SK-N-SH (cell line): ENCODE measurements at regions not wholly inside any gene's neighbourhood (a gene's known extent, or its start where the extent isn't known, plus 50 kb on each side); places are given as distances from the start of the nearest gene placed in this dataset.
A peak's percentile ranks its signal among the peaks of the same experiment; 100 is the strongest.

Experiments used
- TF ChIP-seq, protein P1 (sequence below): IDR thresholded peaks from 2 replicates; pipeline ENCODE4 v1.4.0; 2012; ENCODE audit warnings: low read depth, borderline replicate concordance
- TF ChIP-seq, protein P2 (sequence below): IDR thresholded peaks from 2 replicates; pipeline ENCODE4 v1.4.0; 2012; ENCODE audit warnings: low read depth, borderline replicate concordance

DNA sequence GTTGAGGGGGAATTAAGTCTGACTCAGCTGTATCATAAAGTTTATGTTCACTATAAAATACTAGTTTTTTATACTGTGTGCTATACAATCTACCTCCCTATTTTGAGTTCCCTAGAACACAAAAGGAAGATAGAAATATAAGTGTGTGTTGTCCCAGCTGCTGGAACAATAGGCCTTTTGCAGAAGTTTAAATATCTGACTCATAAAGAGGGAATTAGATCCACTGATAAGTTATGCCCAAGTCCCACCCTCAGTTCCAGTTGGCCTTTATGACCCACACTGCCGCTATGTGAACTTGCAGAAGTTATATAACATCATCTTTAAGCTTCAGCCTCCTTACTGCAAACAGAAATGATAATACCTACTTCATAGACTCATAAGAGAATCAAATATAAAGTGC, 88.5 kb upstream of the DAB2 start:
- TF ChIP-seq, protein P1, sequence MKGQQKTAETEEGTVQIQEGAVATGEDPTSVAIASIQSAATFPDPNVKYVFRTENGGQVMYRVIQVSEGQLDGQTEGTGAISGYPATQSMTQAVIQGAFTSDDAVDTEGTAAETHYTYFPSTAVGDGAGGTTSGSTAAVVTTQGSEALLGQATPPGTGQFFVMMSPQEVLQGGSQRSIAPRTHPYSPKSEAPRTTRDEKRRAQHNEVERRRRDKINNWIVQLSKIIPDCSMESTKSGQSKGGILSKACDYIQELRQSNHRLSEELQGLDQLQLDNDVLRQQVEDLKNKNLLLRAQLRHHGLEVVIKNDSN: no peak
- TF ChIP-seq, protein P2, sequence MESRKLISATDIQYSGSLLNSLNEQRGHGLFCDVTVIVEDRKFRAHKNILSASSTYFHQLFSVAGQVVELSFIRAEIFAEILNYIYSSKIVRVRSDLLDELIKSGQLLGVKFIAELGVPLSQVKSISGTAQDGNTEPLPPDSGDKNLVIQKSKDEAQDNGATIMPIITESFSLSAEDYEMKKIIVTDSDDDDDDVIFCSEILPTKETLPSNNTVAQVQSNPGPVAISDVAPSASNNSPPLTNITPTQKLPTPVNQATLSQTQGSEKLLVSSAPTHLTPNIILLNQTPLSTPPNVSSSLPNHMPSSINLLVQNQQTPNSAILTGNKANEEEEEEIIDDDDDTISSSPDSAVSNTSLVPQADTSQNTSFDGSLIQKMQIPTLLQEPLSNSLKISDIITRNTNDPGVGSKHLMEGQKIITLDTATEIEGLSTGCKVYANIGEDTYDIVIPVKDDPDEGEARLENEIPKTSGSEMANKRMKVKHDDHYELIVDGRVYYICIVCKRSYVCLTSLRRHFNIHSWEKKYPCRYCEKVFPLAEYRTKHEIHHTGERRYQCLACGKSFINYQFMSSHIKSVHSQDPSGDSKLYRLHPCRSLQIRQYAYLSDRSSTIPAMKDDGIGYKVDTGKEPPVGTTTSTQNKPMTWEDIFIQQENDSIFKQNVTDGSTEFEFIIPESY: 0 out of 2 replicates have a peak, but pooled peaks have one; percentile 42
